CD4-positive, alpha-beta memory T cell (primary cell): ENCODE measurements at regions not wholly inside any gene's neighbourhood (a gene's known extent, or its start where the extent isn't known, plus 50 kb on each side); places are given as distances from the start of the nearest gene placed in this dataset.

Experiments
- CTCF ChIA-PET: fragments of 350-600 bp; sonication (Branson Sonifier 250); formaldehyde crosslinking; loops from one replicate; lab custom pipeline; 2021; ENCODE audit warnings: inconsistent platforms; ENCODE audit not compliant: partially characterized antibody; lab: Charles Lee
- POLR2A ChIA-PET: fragments of 350-600 bp; sonication (Branson Sonifier 250); formaldehyde crosslinking; loops from one replicate; lab custom pipeline; 2021; ENCODE audit not compliant: partially characterized antibody; lab: Charles Lee
- DNase-seq, 5 donors: peaks; one replicate each; pipeline versions ENCODE4 v3.0.0 to v3.0.0-alpha.2; 2020 to 2022; ENCODE audit warnings: mixed read lengths in 1 of 5
- H3K27ac ChIP-seq: one replicate; pipeline ENCODE4 v1.7.0; 2013; ENCODE audit warnings: low read depth, low read length
- H3K27me3 ChIP-seq: 2 replicates; pipeline ENCODE4 v1.7.0; 2013; ENCODE audit warnings: mild to moderate bottlenecking, low read length, moderate library complexity; ENCODE audit not compliant: insufficient read depth
- H3K36me3 ChIP-seq: 2 replicates; pipeline ENCODE4 v1.7.0; 2013; ENCODE audit warnings: mild to moderate bottlenecking, low read length, moderate library complexity; ENCODE audit not compliant: insufficient read depth
- H3K4me1 ChIP-seq: 2 replicates; pipeline ENCODE4 v1.7.0; 2013; ENCODE audit warnings: mild to moderate bottlenecking, low read length, moderate library complexity; ENCODE audit not compliant: insufficient read depth
- H3K4me3 ChIP-seq, 2 donors: one replicate each; pipeline ENCODE4 v1.7.0; 2013; ENCODE audit warnings: low read length in 2 of 2, mild to moderate bottlenecking in 1 of 2
- H3K9me3 ChIP-seq, 2 donors: one replicate each; pipeline ENCODE4 v1.7.0; 2013; ENCODE audit warnings: low read length in 2 of 2, control low read depth in 1 of 2; ENCODE audit not compliant: control insufficient read depth in 1 of 2
- H3K27ac Mint-ChIP-seq, 7 donors: one replicate each; pipeline ENCODE4 v1.8.0; 2020 to 2021; ENCODE audit warnings: mixed read lengths in 7 of 7, mild to moderate bottlenecking in 6 of 7, inconsistent platforms in 3 of 7, moderate library complexity in 3 of 7
- H3K27me3 Mint-ChIP-seq, 2 donors: one replicate each; pipeline ENCODE4 v1.8.0; 2020 to 2021; ENCODE audit warnings: mixed read lengths in 2 of 2
- H3K36me3 Mint-ChIP-seq, 2 donors: one replicate each; pipeline ENCODE4 v1.8.0; 2020 to 2021; ENCODE audit warnings: mixed read lengths in 2 of 2, inconsistent platforms in 1 of 2, mild to moderate bottlenecking in 1 of 2
- H3K4me1 Mint-ChIP-seq, 4 donors: one replicate each; pipeline ENCODE4 v1.8.0; 2020 to 2021; ENCODE audit warnings: mixed read lengths in 4 of 4, mild to moderate bottlenecking in 1 of 4
- H3K4me3 Mint-ChIP-seq, 8 donors: one replicate each; pipeline ENCODE4 v1.8.0; 2020 to 2021; ENCODE audit warnings: mixed read lengths in 8 of 8, mild to moderate bottlenecking in 7 of 8, moderate library complexity in 6 of 8, inconsistent platforms in 3 of 8
- H3K9me3 Mint-ChIP-seq, 8 donors: one replicate each; pipeline ENCODE4 v1.8.0; 2020 to 2021; ENCODE audit warnings: mixed read lengths in 8 of 8, mild to moderate bottlenecking in 5 of 8, inconsistent platforms in 3 of 8, moderate library complexity in 1 of 8
- intact Hi-C: fragments of 100-400 bp; cut with micrococcal nuclease; formaldehyde crosslinking; loops from one replicate; pipeline ENCODE4 v1.15.1; 2023

DNA sequence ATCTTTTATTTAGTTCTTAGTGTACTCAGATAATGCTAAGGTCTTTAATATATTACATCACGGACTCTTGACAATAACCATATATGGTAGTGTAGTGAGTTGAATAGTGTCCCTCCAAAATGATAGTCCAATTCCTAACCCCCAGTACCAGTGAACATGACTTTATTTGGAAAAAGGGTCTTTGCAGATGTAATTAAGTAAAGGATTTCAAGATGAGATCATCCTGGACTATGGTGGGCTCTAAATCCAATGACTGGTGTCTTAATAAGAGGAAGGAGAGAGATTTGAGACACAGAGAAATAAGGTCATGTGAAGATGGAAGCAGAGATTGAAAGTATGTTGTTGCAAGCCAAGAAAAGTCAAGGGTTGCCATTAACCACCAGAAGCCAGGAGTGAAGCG is 236.5 kb upstream of the DIPK2B start:
- no peaks in the 10 kb centered on the region for H3K4me1 ChIP-seq
- intact Hi-C loops: no loop called here
- H3K4me1 Mint-ChIP-seq: no peaks in the 10 kb centered on the region
- no peak overlapping the region for H3K27ac Mint-ChIP-seq
- no peaks in the 10 kb centered on the region for H3K9me3 ChIP-seq
- ChIA-PET CTCF (no interaction called here), POLR2A (no interaction called here)
- H3K9me3 Mint-ChIP-seq: no peaks in the 10 kb centered on the region
- no peaks in the 10 kb centered on the region for H3K36me3 ChIP-seq
- no peak overlapping the region for H3K4me3 Mint-ChIP-seq
- no peak for DNase-seq
- peaks cover 3 to 7% of the 10 kb centered on the region in 2 donors for H3K27me3 Mint-ChIP-seq
- no peak overlapping the region for H3K4me3 ChIP-seq
- H3K27me3 ChIP-seq: no peaks in the 10 kb centered on the region
- no peaks in the 10 kb centered on the region for H3K36me3 Mint-ChIP-seq
- no peak overlapping the region for H3K27ac ChIP-seq

DNA sequence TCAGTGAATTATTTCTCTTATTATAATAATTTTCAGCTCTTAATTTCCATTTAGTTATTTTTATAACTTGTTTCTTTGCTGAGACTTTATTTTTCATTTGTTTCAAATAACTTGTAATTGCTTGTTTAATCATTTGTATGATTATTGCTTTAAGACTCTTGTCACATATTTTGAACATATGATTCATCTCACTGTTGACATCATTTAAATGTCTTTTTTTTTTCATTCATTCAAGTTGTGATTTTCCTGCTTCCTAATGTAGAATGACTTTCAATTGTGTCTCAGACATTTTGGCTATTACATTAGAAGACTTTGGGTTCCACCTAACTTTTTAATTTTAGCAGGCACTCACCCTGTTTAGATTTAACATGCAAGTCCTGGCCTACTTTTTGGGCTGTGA is 234.8 kb upstream of the DIPK2B start:
- Histone ChIP-seq H3K4me3 (no peak overlapping the region), H3K27ac (no peak overlapping the region), H3K27me3 (no peaks in the 10 kb centered on the region), H3K4me1 (no peaks in the 10 kb centered on the region), H3K9me3 (no peaks in the 10 kb centered on the region), H3K36me3 (no peaks in the 10 kb centered on the region)
- intact Hi-C loops: no loop called here
- CTCF ChIA-PET: no interaction called here
- no peak overlapping the region for H3K27ac Mint-ChIP-seq
- no peak for DNase-seq
- POLR2A ChIA-PET: no interaction called here
- no peak overlapping the region for H3K4me3 Mint-ChIP-seq
- H3K4me1 Mint-ChIP-seq: no peaks in the 10 kb centered on the region
- H3K9me3 Mint-ChIP-seq: peaks cover 0 to 6% (median 0%) of the 10 kb centered on the region in 8 donors
- H3K27me3 Mint-ChIP-seq: peaks cover 8 to 9% of the 10 kb centered on the region in 2 donors
- peaks cover 0 to 2% of the 10 kb centered on the region in 2 donors for H3K36me3 Mint-ChIP-seq

DNA sequence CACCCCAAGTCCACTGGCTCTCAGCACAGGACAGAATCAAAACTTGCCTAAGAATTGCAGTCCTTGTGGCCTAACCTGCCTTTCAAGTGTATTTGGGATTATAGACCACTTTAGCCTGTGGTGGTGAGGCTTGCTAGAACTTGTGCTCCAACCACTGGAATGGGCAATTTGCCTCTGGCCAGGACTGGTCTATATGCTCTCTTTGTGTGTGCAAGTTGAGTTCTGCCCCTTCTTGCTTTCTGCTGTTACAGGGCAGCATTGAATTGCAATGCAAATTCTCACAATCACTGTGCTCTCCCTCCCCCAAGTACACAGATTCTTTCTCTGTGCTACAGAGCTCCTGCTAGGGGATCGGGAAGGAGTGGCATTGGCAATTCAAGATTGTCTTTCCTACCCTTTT is 233.6 kb upstream of the DIPK2B start:
- Mint-ChIP-seq H3K36me3 (peaks cover 0 to 2% of the 10 kb centered on the region in 2 donors), H3K27ac (no peak overlapping the region), H3K27me3 (peaks cover 8 to 9% of the 10 kb centered on the region in 2 donors), H3K4me1 (no peaks in the 10 kb centered on the region), H3K9me3 (peaks cover 0 to 6% (median 0%) of the 10 kb centered on the region in 8 donors), H3K4me3 (no peak overlapping the region)
- ChIA-PET POLR2A (no interaction called here), CTCF (no interaction called here)
- no peaks in the 10 kb centered on the region for H3K27me3 ChIP-seq
- H3K9me3 ChIP-seq: no peaks in the 10 kb centered on the region
- no peaks in the 10 kb centered on the region for H3K4me1 ChIP-seq
- no peak overlapping the region for H3K4me3 ChIP-seq
- no peaks in the 10 kb centered on the region for H3K36me3 ChIP-seq
- no peak overlapping the region for H3K27ac ChIP-seq
- no peak for DNase-seq
- intact Hi-C loops: no loop called here

DNA sequence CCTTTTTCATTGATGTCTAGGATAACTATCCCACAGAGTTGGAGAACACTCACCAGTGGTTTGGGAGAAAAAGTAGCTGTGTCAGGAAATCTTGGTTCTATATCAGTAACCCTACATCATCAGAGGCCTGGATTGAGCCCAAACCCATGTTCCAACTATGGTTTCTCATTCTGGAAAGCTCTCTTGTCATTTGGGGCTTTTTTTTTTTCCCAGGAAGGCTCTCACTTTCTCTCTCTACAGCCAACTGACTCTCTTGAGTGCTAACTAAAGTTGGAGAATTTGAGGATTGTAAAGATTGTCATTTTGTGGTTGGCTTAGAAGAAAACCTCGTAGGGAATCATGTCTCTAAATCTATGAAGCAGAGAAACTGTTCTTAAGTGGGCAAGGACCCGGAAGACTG is 228.2 kb upstream of the DIPK2B start:
- ChIA-PET POLR2A (no interaction called here), CTCF (no interaction called here)
- Histone ChIP-seq H3K9me3 (no peaks in the 10 kb centered on the region), H3K4me3 (no peak overlapping the region), H3K27ac (no peak overlapping the region), H3K27me3 (no peaks in the 10 kb centered on the region), H3K36me3 (no peaks in the 10 kb centered on the region), H3K4me1 (no peaks in the 10 kb centered on the region)
- intact Hi-C loops: no loop called here
- peaks cover 0 to 2% of the 10 kb centered on the region in 2 donors for H3K36me3 Mint-ChIP-seq
- H3K27ac Mint-ChIP-seq: no peak overlapping the region
- H3K4me3 Mint-ChIP-seq: no peak overlapping the region
- DNase-seq: no peak
- peaks cover 4 to 7% of the 10 kb centered on the region in 2 donors for H3K27me3 Mint-ChIP-seq
- peaks cover 0 to 6% (median 0%) of the 10 kb centered on the region in 8 donors for H3K9me3 Mint-ChIP-seq
- no peaks in the 10 kb centered on the region for H3K4me1 Mint-ChIP-seq

DNA sequence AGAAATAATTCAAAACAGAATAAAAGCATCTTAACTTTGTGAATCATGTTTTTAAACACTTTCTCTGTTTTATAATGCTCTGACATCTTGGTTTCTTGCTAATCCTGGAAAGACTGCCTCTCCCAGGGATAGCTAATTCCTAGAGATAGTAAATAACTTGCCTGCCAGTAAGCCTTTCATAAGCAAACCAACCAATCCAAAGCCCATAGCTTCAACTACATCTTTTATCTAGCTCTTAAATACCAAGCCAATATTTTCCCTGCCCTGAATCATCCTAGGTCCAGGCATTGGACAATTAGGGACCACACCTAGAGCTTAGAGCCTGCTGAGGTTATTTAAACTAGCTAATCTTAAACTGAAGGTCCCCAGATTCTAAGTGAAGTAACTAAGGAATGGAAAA is 223.7 kb upstream of the DIPK2B start:
- DNase-seq: no peak
- no peaks in the 10 kb centered on the region for H3K36me3 ChIP-seq
- Mint-ChIP-seq H3K27me3 (peaks cover 4 to 7% of the 10 kb centered on the region in 2 donors), H3K27ac (no peak overlapping the region), H3K9me3 (peaks cover 0 to 2% (median 0%) of the 10 kb centered on the region in 8 donors), H3K4me3 (no peak overlapping the region), H3K36me3 (no peaks in the 10 kb centered on the region), H3K4me1 (no peaks in the 10 kb centered on the region)
- no peak overlapping the region for H3K4me3 ChIP-seq
- no peaks in the 10 kb centered on the region for H3K27me3 ChIP-seq
- H3K4me1 ChIP-seq: no peaks in the 10 kb centered on the region
- no peaks in the 10 kb centered on the region for H3K9me3 ChIP-seq
- intact Hi-C loops: no loop called here
- CTCF ChIA-PET: no interaction called here
- no peak overlapping the region for H3K27ac ChIP-seq
- POLR2A ChIA-PET: no interaction called here

DNA sequence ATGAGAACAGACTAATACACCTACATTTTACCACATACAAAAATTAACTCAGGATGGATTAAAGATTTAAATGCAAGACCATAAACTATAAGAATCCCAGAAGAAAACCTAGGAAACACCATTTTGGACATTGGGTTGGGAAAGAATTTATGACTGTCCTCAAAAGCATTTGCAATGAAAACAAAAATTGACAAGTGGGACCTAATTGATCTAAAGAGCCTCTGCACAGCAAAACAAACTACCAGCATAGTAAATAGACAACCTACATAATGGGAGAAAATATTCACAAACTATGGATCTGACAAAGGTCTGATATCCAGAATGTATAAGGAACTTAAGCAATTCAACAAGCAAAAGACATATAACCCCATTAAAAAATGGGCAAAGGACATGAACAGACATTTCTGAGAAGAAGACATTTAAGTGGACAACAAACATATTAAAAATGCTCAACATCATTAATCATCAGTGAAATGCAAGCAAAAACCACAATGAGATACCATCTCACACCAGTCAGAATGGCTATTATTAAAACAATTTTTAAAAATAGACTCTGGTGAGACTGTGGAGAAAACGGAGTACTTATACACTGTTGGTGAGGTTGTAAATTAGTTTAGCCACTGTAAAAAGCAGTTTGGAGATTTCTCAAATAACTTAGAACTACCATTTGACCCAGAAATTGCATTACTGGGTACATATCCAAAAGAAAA is 221.7 kb upstream of the DIPK2B start:
- no peaks in the 10 kb centered on the region for H3K27me3 ChIP-seq
- ChIA-PET POLR2A (no interaction called here), CTCF (no interaction called here)
- Mint-ChIP-seq H3K27ac (no peak overlapping the region), H3K27me3 (peaks cover 7 to 13% of the 10 kb centered on the region in 2 donors), H3K4me3 (no peak overlapping the region), H3K4me1 (no peaks in the 10 kb centered on the region), H3K36me3 (no peaks in the 10 kb centered on the region), H3K9me3 (peaks cover 0 to 2% (median 0%) of the 10 kb centered on the region in 8 donors)
- no peak overlapping the region for H3K4me3 ChIP-seq
- H3K4me1 ChIP-seq: no peaks in the 10 kb centered on the region
- no peak overlapping the region for H3K27ac ChIP-seq
- no peaks in the 10 kb centered on the region for H3K9me3 ChIP-seq
- no peak for DNase-seq
- no peaks in the 10 kb centered on the region for H3K36me3 ChIP-seq
- intact Hi-C loops: no loop called here

DNA sequence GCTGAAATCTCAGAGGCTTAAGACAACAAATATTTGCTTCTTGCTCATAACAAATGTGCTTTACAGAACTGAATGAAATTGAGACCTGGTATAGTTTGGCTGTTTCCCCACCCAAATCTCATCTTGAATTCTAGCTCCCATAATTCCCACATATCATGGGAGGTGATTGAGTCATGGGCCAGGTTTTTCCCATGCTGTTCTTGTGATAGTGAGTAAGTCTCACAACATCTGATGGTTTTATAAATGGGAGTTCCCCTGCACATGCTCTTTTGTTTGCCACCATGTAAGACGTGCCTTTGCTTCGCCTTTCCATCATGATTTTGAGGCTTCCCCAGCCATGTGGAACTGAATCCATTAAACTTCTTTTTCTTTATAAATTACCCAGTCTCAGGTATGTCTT is 221.1 kb upstream of the DIPK2B start:
- H3K27me3 ChIP-seq: no peaks in the 10 kb centered on the region
- H3K4me3 Mint-ChIP-seq: no peak overlapping the region
- no peak overlapping the region for H3K27ac Mint-ChIP-seq
- POLR2A ChIA-PET: no interaction called here
- no peak for DNase-seq
- H3K4me1 ChIP-seq: no peaks in the 10 kb centered on the region
- intact Hi-C loops: no loop called here
- H3K36me3 ChIP-seq: no peaks in the 10 kb centered on the region
- peaks cover 0 to 2% (median 0%) of the 10 kb centered on the region in 8 donors for H3K9me3 Mint-ChIP-seq
- no peak overlapping the region for H3K4me3 ChIP-seq
- peaks cover 7 to 13% of the 10 kb centered on the region in 2 donors for H3K27me3 Mint-ChIP-seq
- CTCF ChIA-PET: no interaction called here
- H3K36me3 Mint-ChIP-seq: no peaks in the 10 kb centered on the region
- H3K9me3 ChIP-seq: no peaks in the 10 kb centered on the region
- H3K4me1 Mint-ChIP-seq: no peaks in the 10 kb centered on the region
- no peak overlapping the region for H3K27ac ChIP-seq
